Esophagus squamous epithelium (tissue), 4 donors: ENCODE measurements at regions not wholly inside any gene's neighbourhood (a gene's known extent, or its start where the extent isn't known, plus 50 kb on each side); places are given as distances from the start of the nearest gene placed in this dataset.

ENCODE experiments used
- POLR2A ChIP-seq, 4 donors: fragments of 450-650 bp; IDR thresholded peaks; one replicate each; pipeline ENCODE4 v1.6.1; 2017; ENCODE audit warnings: antibody characterized with exemption in 4 of 4, mild to moderate bottlenecking in 4 of 4, moderate library complexity in 3 of 4
- TF ChIP-seq, protein P1 (sequence below), 6 experiments: fragments of 450-650 bp in 4 of 6; fragments of 200-600 bp in 2 of 6; sonication (generic) in 2 of 6; IDR thresholded peaks; one replicate each; pipeline ENCODE4 v1.5.1; 2016 to 2019; ENCODE audit warnings: antibody characterized with exemption in 6 of 6, mild to moderate bottlenecking in 4 of 6, moderate library complexity in 4 of 6

DNA sequence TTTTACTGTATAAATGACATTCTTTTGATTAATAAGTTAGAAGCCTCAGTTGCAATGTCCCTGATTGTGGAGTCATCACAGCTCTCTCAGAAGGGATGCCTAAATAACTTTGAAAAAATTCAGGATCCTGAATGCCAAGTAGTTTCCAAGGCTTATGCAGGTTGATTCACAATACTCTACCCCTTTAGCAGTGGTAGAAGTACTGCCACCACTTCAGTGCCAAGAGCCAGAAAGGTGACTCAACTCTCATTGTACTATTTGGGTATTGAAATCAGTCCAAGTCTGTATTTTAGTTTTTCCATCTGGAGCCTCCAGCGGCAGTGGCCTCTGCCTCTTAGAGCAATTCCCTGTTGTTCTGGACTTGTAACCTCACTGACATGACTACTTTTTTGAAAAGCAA, 320.1 kb upstream of the NDST4 start:
- no peak for TF ChIP-seq POLR2A (IDR thresholded peaks at IDR 0.05)
- TF ChIP-seq, protein P1, sequence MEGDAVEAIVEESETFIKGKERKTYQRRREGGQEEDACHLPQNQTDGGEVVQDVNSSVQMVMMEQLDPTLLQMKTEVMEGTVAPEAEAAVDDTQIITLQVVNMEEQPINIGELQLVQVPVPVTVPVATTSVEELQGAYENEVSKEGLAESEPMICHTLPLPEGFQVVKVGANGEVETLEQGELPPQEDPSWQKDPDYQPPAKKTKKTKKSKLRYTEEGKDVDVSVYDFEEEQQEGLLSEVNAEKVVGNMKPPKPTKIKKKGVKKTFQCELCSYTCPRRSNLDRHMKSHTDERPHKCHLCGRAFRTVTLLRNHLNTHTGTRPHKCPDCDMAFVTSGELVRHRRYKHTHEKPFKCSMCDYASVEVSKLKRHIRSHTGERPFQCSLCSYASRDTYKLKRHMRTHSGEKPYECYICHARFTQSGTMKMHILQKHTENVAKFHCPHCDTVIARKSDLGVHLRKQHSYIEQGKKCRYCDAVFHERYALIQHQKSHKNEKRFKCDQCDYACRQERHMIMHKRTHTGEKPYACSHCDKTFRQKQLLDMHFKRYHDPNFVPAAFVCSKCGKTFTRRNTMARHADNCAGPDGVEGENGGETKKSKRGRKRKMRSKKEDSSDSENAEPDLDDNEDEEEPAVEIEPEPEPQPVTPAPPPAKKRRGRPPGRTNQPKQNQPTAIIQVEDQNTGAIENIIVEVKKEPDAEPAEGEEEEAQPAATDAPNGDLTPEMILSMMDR (IDR thresholded peaks at IDR 0.05): no peak
